Vagina (tissue), 2 donors: ENCODE measurements at regions not wholly inside any gene's neighbourhood (a gene's known extent, or its start where the extent isn't known, plus 50 kb on each side); places are given as distances from the start of the nearest gene placed in this dataset.

Experiments
- DNase-seq, 2 donors: peaks; one replicate each; pipeline ENCODE4 v3.0.0-alpha.2; 2017; ENCODE audit errors: extremely low spot score in 2 of 2
- H3K27ac ChIP-seq: fragments of 200-600 bp; sonication (generic); one replicate; pipeline ENCODE4 v1.5.1; 2019
- H3K27me3 ChIP-seq: fragments of 200-600 bp; sonication (generic); one replicate; pipeline ENCODE4 v1.5.1; 2019
- H3K36me3 ChIP-seq, 2 donors: fragments of 200-600 bp; sonication (generic); one replicate each; pipeline ENCODE4 v1.5.1; 2017 to 2019
- H3K4me1 ChIP-seq: fragments of 200-600 bp; sonication (generic); one replicate; pipeline ENCODE4 v1.5.1; 2019
- H3K4me3 ChIP-seq, 2 donors: fragments of 200-600 bp; sonication (generic); 1 replicate in 1 of 2; 2 replicates in 1 of 2; pipeline ENCODE4 v1.5.1; 2016 to 2019
- H3K9me3 ChIP-seq: fragments of 200-600 bp; sonication (generic); one replicate; pipeline ENCODE4 v1.5.1; 2019
- CTCF ChIP-seq, 3 experiments: fragments of 450-650 bp in 2 of 3; fragments of 200-600 bp in 1 of 3; sonication (generic) in 1 of 3; IDR thresholded peaks; one replicate each; pipeline ENCODE4 v1.5.1; 2017 to 2019; ENCODE audit warnings: antibody characterized with exemption in 3 of 3, mild to moderate bottlenecking in 2 of 3, moderate library complexity in 2 of 3
- POLR2A ChIP-seq, 2 donors: fragments of 450-650 bp; IDR thresholded peaks; one replicate each; pipeline ENCODE4 v1.6.1; 2017; ENCODE audit warnings: antibody characterized with exemption in 2 of 2, mild to moderate bottlenecking in 2 of 2, moderate library complexity in 2 of 2
- POLR2AphosphoS5 ChIP-seq, 2 donors: sonication (generic); formaldehyde crosslinking; IDR thresholded peaks; one replicate each; pipeline ENCODE4 v1.9.0; 2017; ENCODE audit warnings: antibody characterized with exemption in 2 of 2, mild to moderate bottlenecking in 2 of 2, low read depth in 1 of 2; ENCODE audit not compliant: insufficient read depth in 1 of 2
- intact Hi-C: fragments of 100-400 bp; cut with DNase I; formaldehyde crosslinking; loops from one replicate; pipeline ENCODE4 v1.15.1; 2023

DNA sequence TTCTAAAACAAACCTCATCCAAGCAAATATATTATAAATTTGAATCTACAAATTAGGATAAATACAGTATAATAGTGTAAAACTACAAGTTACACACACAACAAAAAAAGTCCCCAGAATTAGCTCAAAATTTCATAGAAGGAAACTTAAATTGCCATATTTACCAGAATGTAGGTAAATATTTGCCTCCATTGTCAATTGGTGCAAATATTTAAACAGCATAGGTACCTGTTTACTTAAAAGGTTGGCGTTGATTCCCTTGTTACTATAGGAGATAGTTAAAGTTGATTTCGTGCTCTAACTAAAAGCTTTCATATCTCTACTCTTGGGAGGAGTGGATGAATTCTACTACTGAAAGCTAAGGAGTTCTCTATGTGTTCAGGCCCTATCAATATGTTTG, 111.6 kb upstream of the TENT5A start:
- Histone ChIP-seq H3K4me3 (no peak overlapping the region), H3K9me3 (no peaks in the 10 kb centered on the region), H3K27ac (no peak overlapping the region), H3K36me3 (no peaks in the 10 kb centered on the region), H3K27me3 (no peaks in the 10 kb centered on the region), H3K4me1 (no peaks in the 10 kb centered on the region)
- intact Hi-C loops: no loop called here
- no peak for DNase-seq
- no peak for TF ChIP-seq CTCF (IDR thresholded peaks at IDR 0.05)
- no peak for TF ChIP-seq POLR2A (IDR thresholded peaks at IDR 0.05)
- no peak for TF ChIP-seq POLR2AphosphoS5 (IDR thresholded peaks at IDR 0.05; ENCODE audit: insufficient read depth in 1 of 2, low read depth in 1 of 2)

- no peak overlapping the region for H3K27ac ChIP-seq
- no peaks in the 10 kb centered on the region for H3K27me3 ChIP-seq
- H3K4me1 ChIP-seq: no peaks in the 10 kb centered on the region
- no peak for DNase-seq
- intact Hi-C loops: no loop called here
- TF ChIP-seq CTCF (IDR thresholded peaks at IDR 0.05) (no peak), POLR2A (IDR thresholded peaks at IDR 0.05) (no peak), POLR2AphosphoS5 (IDR thresholded peaks at IDR 0.05; ENCODE audit: insufficient read depth in 1 of 2, low read depth in 1 of 2) (no peak)
- no peaks in the 10 kb centered on the region for H3K36me3 ChIP-seq
- H3K4me3 ChIP-seq: no peak overlapping the region
- H3K9me3 ChIP-seq: no peaks in the 10 kb centered on the region
Observed at GRCh38 chr6:81863123-81863522, 110.6 kb upstream of the TENT5A start.

DNA sequence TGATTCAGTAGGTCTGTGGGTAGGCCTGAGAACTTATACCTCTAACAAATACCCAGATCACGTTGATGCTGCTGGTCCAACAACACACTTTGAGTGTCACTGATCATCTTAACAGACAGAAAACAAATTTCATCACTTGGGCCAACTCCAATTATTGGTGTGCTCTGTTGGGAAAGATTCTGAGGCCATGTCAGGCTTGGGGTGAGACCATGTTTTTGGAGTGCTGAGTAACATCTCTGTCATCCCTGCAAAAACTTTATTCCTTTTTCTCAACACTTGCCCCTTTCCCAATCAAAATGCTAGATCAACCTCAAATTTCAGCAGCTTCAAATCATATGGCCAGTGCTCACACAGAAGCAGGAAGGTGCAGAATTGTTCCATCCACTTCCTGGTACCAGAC, 108.8 kb upstream of the TENT5A start:
- Histone ChIP-seq H3K9me3 (no peaks in the 10 kb centered on the region), H3K27me3 (no peaks in the 10 kb centered on the region), H3K4me3 (no peak overlapping the region), H3K4me1 (no peaks in the 10 kb centered on the region), H3K36me3 (no peaks in the 10 kb centered on the region), H3K27ac (no peak overlapping the region)
- no peak for TF ChIP-seq POLR2A (IDR thresholded peaks at IDR 0.05)
- TF ChIP-seq CTCF (IDR thresholded peaks at IDR 0.05): no peak
- intact Hi-C loops: no loop called here
- DNase-seq: no peak

DNA sequence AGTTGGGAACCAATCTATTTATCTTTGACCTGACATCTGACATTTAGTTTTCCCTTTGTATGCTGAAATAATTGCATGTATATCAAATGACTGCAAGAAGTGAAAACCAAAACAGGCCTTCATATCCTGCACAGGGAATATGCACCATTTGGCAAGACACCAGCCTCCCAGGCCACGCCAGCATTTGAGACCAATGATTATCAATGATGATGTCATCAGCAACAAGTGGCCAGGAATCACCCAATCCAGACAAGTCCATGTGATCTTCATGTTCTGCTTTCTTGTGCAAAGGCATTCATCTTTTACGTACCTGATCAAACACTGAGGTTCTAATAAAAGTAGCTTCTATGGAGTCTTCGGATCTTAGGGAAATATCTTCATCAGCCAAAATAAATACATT, 107.4 kb upstream of the TENT5A start:
- H3K27me3 ChIP-seq: no peaks in the 10 kb centered on the region
- intact Hi-C loops: no loop called here
- TF ChIP-seq CTCF (IDR thresholded peaks at IDR 0.05) (no peak), POLR2A (IDR thresholded peaks at IDR 0.05) (no peak), POLR2AphosphoS5 (IDR thresholded peaks at IDR 0.05; ENCODE audit: insufficient read depth in 1 of 2, low read depth in 1 of 2) (no peak)
- no peak for DNase-seq
- no peaks in the 10 kb centered on the region for H3K36me3 ChIP-seq
- H3K4me1 ChIP-seq: no peaks in the 10 kb centered on the region
- H3K4me3 ChIP-seq: no peak overlapping the region
- no peaks in the 10 kb centered on the region for H3K9me3 ChIP-seq
- H3K27ac ChIP-seq: no peak overlapping the region

- H3K36me3 ChIP-seq: no peaks in the 10 kb centered on the region
- DNase-seq: no peak
- no peak overlapping the region for H3K4me3 ChIP-seq
- H3K27ac ChIP-seq: no peak overlapping the region
- H3K9me3 ChIP-seq: no peaks in the 10 kb centered on the region
- H3K27me3 ChIP-seq: no peaks in the 10 kb centered on the region
- no peaks in the 10 kb centered on the region for H3K4me1 ChIP-seq
- no peak for TF ChIP-seq POLR2AphosphoS5 (IDR thresholded peaks at IDR 0.05; ENCODE audit: insufficient read depth in 1 of 2, low read depth in 1 of 2)
- no peak for TF ChIP-seq POLR2A (IDR thresholded peaks at IDR 0.05)
- no peak for TF ChIP-seq CTCF (IDR thresholded peaks at IDR 0.05)
- intact Hi-C loops: no loop called here
Observed at GRCh38 chr6:81857812-81858211, 105.3 kb upstream of the TENT5A start.
